ENCODE measurements at regions not wholly inside any gene's neighbourhood (a gene's known extent, or its start where the extent isn't known, plus 50 kb on each side); places are given as distances from the start of the nearest gene placed in this dataset.

DNA sequence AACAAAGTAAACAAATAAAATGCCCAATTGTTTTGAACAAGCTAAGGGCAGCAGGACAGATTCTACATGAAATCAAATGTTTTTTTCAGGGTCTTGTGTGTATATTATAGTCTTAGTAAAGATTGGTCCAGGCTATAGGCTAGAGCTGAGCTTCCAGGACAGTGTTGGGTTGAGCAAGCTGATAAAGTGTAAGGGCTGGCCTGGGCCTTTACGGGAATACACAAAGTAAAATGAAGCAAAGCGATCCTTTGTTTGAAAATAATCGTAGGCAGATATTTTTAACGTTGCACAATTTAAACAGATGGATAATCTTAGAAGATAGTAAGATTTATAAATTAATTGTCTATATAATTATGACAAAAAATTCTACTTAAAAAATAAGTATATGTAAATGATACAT, 1204.6 kb downstream of the OTOL1 start:
- ChIA-PET CTCF (no interaction called here), RAD21 (ENCODE audit: low non-redundant PET in 1 of 2, low total read pairs in 2 of 2, uncharacterized antibody in 2 of 2, unreplicated experiment in 2 of 2) (no interaction called here), POLR2A (no interaction called here)
- Histone ChIP-seq H3K9ac (ENCODE audit: low read length) (no peak overlapping the region), H3K9me2 (ENCODE audit: insufficient read depth) (no peaks in the 10 kb centered on the region), H3K4me3 (replicated peaks in 1 of 2; ENCODE audit: low read depth in 1 of 2, low read length in 2 of 2) (no peak overlapping the region), H3K4me2 (ENCODE audit: low read length) (no peak overlapping the region), H4K20me1 (ENCODE audit: insufficient read depth) (no peaks in the 10 kb centered on the region), H3K9me3 (ENCODE audit: control insufficient read depth in 1 of 2, insufficient read depth in 1 of 2, low read depth in 1 of 2, low read length in 2 of 2) (no peaks in the 10 kb centered on the region), H2AFZ (ENCODE audit: low read depth, low read length, poor library complexity, severe bottlenecking) (no peak overlapping the region), H3K27ac (ENCODE audit: low read depth, low read length) (no peak overlapping the region), H3K36me3 (ENCODE audit: control insufficient read depth in 1 of 2, insufficient read depth in 2 of 2, low read length in 2 of 2) (no peaks in the 10 kb centered on the region), H3K27me3 (ENCODE audit: insufficient read depth, low read length) (no peaks in the 10 kb centered on the region), H3K4me1 (ENCODE audit: control insufficient read depth in 1 of 2, insufficient read depth in 2 of 2, low read length in 2 of 2) (no peaks in the 10 kb centered on the region), H3K79me2 (ENCODE audit: insufficient read depth, low read length) (no peaks in the 10 kb centered on the region)
- TF ChIP-seq EZH2 (IDR thresholded peaks at IDR 0.05) (no peak), ELF1 (IDR thresholded peaks at IDR 0.05; ENCODE audit: borderline replicate concordance, low read depth) (no peak), EZH2phosphoT487 (IDR thresholded peaks at IDR 0.05; ENCODE audit: borderline replicate concordance) (no peak), JUND (IDR thresholded peaks at IDR 0.05) (no peak), EGR1 (IDR thresholded peaks at IDR 0.05; ENCODE audit: low read depth) (no peak), FOSL1 (IDR thresholded peaks at IDR 0.05; ENCODE audit: low read depth) (no peak), TCF7L2 (IDR thresholded peaks at IDR 0.05; ENCODE audit: borderline replicate concordance, extremely low read depth, insufficient read depth, insufficient read length) (no peak), SP1 (IDR thresholded peaks at IDR 0.05; ENCODE audit: low read depth) (no peak), SIN3A (IDR thresholded peaks at IDR 0.05; ENCODE audit: low read depth) (no peak), ZFX (IDR thresholded peaks at IDR 0.05) (no peak), ZNF274 (IDR thresholded peaks at IDR 0.05; ENCODE audit: low read depth, low read length) (no peak), CTCF (IDR thresholded peaks at IDR 0.05 in 2 of 3, conservative IDR thresholded peaks at IDR 0.05 in 1 of 3; ENCODE audit: borderline replicate concordance in 1 of 3, insufficient read depth in 1 of 3, low read depth in 2 of 3, low read length in 2 of 3) (no peak), CEBPB (IDR thresholded peaks at IDR 0.05; ENCODE audit: low read depth) (no peak), REST (IDR thresholded peaks at IDR 0.05; ENCODE audit: low read depth) (no peak), RAD21 (IDR thresholded peaks at IDR 0.05; ENCODE audit: low read depth) (no peak)
- TF ChIP-seq, protein P1, sequence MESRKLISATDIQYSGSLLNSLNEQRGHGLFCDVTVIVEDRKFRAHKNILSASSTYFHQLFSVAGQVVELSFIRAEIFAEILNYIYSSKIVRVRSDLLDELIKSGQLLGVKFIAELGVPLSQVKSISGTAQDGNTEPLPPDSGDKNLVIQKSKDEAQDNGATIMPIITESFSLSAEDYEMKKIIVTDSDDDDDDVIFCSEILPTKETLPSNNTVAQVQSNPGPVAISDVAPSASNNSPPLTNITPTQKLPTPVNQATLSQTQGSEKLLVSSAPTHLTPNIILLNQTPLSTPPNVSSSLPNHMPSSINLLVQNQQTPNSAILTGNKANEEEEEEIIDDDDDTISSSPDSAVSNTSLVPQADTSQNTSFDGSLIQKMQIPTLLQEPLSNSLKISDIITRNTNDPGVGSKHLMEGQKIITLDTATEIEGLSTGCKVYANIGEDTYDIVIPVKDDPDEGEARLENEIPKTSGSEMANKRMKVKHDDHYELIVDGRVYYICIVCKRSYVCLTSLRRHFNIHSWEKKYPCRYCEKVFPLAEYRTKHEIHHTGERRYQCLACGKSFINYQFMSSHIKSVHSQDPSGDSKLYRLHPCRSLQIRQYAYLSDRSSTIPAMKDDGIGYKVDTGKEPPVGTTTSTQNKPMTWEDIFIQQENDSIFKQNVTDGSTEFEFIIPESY (IDR thresholded peaks at IDR 0.05; ENCODE audit: extremely low read depth, insufficient replicate concordance, low read length) = no peak
- intact Hi-C loops (cut with micrococcal nuclease) = no loop called here
- DNase-seq (ENCODE audit: low read depth, low spot score) (no peak), ATAC-seq (no peak)
- no TSS peak for BruUV-seq (replicated peaks)

Data from HCT116 (cell line).